HG03565 (cell line): ENCODE measurements at regions not wholly inside any gene's neighbourhood (a gene's known extent, or its start where the extent isn't known, plus 50 kb on each side); places are given as distances from the start of the nearest gene placed in this dataset.
"Not testable (repeated sequence)": the region's sequence is repeated elsewhere in the genome, so short reads cannot be mapped to it uniquely, and the experiment has no call there.

Experiments used
- ATAC-seq: cut with Tn5 transposase; IDR thresholded peaks from one replicate; pipeline ENCODE4 v1.9.1; 2021; ENCODE audit warnings: mild to moderate bottlenecking, moderate library complexity; ENCODE audit not compliant: unreplicated experiment

- ATAC-seq, result not testable (repeated sequence)
Measured at GRCh38 chr9:68593760-68594159, 53.1 kb upstream of the TMEM252 start.

GRCh38 chr9:68595868-68596267 lies 55.2 kb upstream of the TMEM252 start:
- ATAC-seq, result no peak

- ATAC-seq, result no peak
Measured at GRCh38 chr9:68597362-68597997, 56.8 kb upstream of the TMEM252 start.

GRCh38 chr9:68599826-68600225 lies 59.1 kb upstream of the TMEM252 start:
- no peak for ATAC-seq

- no peak for ATAC-seq
Measured at GRCh38 chr9:68601081-68601480, 60.4 kb upstream of the TMEM252 start.

GRCh38 chr9:68603371-68603770 lies 62.7 kb upstream of the TMEM252 start:
- no peak for ATAC-seq

- ATAC-seq, result no peak
Measured at GRCh38 chr9:68608763-68609162, 68.1 kb upstream of the TMEM252 start.

- no peak for ATAC-seq
Measured at GRCh38 chr9:68609901-68610415, 69.3 kb upstream of the TMEM252 start.

GRCh38 chr9:68614121-68614520 lies 73.4 kb upstream of the TMEM252 start:
- ATAC-seq, result no peak

- not testable (repeated sequence) for ATAC-seq
Measured at GRCh38 chr9:68617011-68617410, 76.3 kb upstream of the TMEM252 start.

- ATAC-seq, result no peak
Measured at GRCh38 chr9:68619072-68619471, 78.4 kb upstream of the TMEM252 start.

GRCh38 chr9:68619636-68620035 lies 79.0 kb upstream of the TMEM252 start:
- ATAC-seq, result no peak

GRCh38 chr9:68625559-68625958 lies 79.5 kb upstream of the PIP5K1B start:
- no peak for ATAC-seq

- ATAC-seq, result no peak
Measured at GRCh38 chr9:68626526-68626925, 78.5 kb upstream of the PIP5K1B start.

GRCh38 chr9:68627104-68627503 lies 77.9 kb upstream of the PIP5K1B start:
- no peak for ATAC-seq

GRCh38 chr9:68627594-68627993 lies 77.4 kb upstream of the PIP5K1B start:
- no peak for ATAC-seq

GRCh38 chr9:68629042-68629441 lies 76.0 kb upstream of the PIP5K1B start:
- ATAC-seq, result no peak

GRCh38 chr9:68631811-68632210 lies 73.2 kb upstream of the PIP5K1B start:
- ATAC-seq, result no peak

- ATAC-seq, result no peak
Measured at GRCh38 chr9:68637020-68637419, 68.0 kb upstream of the PIP5K1B start.

- ATAC-seq, result not testable (repeated sequence)
Measured at GRCh38 chr9:68639261-68639660, 65.8 kb upstream of the PIP5K1B start.

- peak; percentile 28 for ATAC-seq
Measured at GRCh38 chr9:68640421-68641089, 64.5 kb upstream of the PIP5K1B start.
